HG03575 (cell line): ENCODE measurements at regions not wholly inside any gene's neighbourhood (a gene's known extent, or its start where the extent isn't known, plus 50 kb on each side); places are given as distances from the start of the nearest gene placed in this dataset.
"Not testable (repeated sequence)": the region's sequence is repeated elsewhere in the genome, so short reads cannot be mapped to it uniquely, and the experiment has no call there.

ENCODE experiments used
- ATAC-seq: cut with Tn5 transposase; IDR thresholded peaks from one replicate; pipeline ENCODE4 v1.9.1; 2021; ENCODE audit not compliant: unreplicated experiment, insufficient number of reproducible peaks, low FRiP score; ENCODE audit errors: extremely low read depth

DNA sequence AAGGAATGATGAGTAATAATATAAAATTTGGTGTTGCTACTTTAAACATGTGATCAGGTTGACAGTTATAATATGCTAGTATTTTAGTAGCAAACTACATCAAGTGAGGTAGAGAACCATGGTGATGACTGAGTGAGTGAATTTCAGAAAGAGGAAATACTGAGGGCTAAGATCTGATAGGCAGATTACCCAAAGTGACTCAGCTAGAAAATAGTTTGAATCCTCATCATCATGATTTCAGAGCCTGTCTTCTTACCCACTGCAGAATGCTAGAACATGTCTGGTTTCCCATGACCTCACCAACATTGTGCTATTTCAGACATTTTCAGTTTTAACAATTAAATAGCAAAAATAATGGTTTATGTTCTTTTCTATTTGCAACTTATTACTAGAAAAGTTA lies 602.1 kb downstream of the TAF11L14 start:
- ATAC-seq = no peak

DNA sequence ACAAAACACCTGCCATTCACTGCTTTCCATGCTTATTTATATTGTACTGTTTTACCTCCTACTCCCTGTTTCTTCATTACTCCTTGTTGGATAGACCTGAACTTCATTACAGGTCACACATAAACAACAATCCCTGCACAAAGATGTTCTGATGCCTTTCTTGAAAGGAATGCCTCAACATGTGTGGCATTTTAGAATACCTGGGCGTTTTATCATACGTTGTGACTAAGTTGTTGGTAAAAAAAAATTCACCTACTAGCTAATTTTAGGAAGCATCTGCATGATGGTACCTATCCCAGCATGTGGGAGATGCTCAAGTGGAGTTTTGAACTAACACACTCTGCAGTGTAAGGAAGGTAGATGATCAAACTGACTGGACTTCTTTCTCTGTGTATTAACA lies 604.1 kb downstream of the TAF11L14 start:
- no peak for ATAC-seq

DNA sequence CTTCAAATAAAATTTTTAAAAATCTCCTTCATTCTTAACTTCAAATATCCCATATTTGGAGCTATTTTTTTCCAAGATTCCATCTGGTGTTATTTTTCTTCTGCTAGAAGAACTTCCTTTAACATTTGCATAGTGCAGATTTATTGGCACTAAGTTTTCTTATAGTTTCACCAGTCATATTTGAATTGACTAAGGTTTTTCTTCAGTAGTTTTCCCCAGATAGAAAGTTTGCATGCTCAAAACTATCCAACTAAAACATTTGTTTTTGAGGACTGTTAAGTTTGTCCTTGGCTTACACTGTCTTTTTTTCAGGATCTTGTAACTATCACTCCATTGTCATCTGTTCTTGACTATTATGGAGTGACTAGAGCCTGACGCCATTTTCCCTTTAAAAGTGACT lies 606.7 kb downstream of the TAF11L14 start:
- ATAC-seq = no peak

DNA sequence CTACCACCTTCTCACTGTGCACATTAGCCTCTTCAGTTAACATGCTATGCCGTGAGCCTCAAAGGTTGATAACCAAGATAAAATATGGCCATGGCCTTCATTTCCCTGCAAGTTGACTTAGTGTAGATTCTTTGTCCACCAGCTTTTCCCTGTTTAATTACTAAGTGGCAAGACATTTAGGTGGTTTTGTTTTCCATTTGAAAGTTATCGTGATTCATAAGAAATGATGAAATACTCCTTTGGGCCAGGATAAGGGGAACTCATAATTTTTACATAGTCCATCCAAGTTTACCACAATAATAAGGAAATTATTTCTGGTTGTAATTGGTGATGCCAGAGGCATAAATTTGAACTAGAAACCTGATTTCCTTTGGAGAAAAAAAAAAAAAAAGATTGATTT lies 609.6 kb downstream of the TAF11L14 start:
- no peak for ATAC-seq

DNA sequence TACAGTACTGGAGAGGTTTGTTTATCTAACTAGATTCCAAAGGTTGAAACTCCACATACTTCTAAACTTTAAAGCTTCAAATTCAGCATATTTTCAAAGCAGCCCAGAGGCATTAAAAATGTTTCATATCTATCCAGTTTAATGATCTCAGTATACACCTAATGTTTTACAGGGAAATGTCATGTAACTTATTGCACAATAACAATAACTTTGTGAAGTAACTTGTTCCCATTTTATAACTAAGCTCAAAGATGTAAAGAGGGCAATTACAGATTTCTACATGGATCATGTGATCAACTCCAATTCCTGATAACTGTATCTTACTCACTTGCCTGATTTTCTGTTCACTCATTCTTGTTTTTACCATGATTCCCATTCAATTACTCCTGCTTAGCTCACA lies 610.0 kb downstream of the TAF11L14 start:
- no peak for ATAC-seq

DNA sequence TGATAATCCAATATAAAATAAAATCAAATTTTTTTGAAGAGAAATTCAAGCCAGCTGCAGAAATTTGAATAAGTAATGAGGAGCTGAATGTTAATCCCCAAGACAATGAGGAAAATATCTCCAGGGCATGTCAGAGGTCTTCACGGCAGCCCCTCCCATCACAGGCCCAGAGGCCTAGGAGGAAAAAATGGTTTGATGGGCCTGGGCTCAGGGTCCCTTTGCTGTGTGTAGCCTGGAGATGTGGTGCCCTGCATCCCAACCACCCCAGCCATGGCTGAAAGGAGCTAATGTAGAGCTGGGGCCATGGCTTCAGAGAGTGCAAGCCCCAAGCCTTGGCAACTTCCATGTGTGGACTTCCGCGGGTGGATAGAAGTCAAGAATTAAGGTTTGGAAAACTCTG lies 618.3 kb downstream of the TAF11L14 start:
- ATAC-seq = no peak

DNA sequence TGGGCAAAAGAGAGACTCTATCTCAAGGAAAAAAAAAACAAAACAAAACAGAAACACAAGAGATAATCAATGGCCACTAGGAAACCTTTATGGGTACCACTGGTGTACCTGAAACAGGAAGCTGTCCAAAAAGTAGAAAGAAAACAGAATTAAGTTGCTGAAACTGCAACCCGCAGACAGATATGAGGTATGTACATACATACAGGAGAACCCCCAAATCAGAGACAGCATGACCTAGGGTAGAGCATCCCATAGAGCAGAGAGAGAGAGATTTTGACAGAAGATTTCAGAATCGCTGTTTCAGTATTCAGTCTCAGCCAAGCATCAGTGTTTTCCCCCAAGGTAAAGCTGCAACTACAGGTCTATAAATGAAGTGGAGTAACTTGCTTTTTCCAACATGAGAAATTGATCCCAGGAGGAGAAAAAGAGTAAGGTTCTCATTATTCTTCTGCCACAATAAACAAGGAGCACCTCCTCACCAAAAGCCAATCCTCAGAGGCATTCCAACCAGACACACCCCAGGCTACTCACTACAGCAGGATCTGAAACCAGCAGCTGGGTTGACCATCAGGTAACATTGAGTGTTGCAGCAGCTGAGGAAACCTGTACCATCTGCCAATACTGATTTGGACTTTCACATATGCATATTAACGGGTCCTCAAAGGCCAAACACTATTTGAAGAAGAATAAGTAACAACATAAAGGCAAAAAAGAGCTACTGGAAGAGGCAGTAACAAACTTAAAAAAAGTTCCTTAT lies 630.0 kb downstream of the TAF11L14 start:
- ATAC-seq = no peak

DNA sequence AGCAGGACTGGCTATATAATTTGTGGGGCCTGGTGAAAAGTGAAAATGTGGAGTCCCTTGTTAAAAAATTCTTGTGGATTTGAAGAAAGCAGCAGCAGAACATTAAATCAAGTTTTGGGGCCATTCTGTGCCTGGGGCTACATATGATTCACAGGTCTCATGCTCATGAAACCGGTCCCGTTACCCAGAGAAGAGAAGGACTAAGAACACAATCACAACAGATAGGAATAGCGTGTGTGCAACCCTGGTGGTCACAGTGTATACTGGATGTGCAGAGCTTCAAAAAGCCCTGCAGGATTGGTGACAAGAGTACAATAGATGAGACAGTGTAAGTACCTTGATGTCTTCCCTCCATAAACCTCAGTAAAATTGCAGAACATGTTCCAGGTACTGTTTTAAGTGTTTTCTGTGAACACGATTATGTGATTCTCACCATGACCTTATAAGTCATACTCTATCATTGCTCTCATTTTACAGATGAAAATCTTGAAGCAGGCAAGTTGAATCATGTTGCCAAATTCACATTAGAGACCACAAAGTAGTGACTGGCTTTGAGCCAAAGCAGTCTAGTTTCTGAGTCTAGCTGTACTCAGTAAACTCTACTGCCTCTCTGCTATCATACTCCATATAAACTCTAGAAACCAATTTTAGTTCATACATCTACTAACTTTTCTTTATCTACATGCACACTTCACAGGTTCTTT lies 636.5 kb downstream of the TAF11L14 start:
- no peak for ATAC-seq

DNA sequence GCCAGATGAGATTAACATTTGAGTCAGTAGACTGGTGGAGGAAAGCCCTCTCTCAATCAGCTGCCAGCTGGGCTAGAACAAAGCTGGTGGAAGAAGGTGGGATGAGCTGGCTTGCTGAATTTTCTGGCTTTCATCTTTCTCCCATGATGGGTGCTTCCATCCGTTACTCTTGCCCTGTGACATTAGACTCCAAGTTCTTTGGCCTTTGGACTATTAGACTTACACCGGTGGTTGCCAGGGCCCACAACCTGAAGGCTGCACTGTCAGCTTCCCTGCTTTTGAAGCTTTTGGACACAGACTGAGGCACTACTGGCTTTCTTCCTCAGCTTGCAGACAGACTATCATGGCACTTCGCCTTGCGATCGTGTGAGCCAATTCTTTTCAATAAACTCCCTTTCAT lies 642.7 kb downstream of the TAF11L14 start:
- ATAC-seq = no peak

DNA sequence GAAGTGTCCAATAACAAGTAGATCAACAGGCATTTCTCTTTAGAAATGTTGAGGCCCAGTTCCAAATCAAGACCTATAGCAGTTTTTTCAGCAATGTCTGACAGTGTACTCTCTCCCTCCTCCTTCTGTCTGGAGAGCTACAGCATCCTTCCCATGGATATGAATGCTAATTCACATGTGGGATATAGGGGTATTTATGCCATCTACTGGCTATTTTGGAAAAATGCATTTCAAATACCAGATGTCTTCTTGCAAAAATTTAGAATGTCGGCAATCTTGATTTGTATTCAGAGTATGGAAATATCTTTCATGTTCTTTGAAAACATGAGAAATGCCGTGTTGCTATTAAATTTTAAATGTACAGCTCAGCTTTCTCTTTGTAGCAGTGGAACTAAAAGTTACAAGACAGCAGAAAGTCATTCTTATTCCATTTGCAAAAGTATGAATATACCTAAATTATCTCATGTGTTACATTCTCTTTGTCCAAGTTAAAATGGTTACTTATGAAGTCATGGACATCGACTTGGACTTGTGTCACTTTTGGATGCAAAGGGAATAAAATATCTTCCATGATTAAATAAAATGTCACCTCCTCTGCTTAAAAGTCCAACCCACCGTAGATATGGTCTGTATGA lies 647.8 kb downstream of the TAF11L14 start:
- ATAC-seq = no peak

DNA sequence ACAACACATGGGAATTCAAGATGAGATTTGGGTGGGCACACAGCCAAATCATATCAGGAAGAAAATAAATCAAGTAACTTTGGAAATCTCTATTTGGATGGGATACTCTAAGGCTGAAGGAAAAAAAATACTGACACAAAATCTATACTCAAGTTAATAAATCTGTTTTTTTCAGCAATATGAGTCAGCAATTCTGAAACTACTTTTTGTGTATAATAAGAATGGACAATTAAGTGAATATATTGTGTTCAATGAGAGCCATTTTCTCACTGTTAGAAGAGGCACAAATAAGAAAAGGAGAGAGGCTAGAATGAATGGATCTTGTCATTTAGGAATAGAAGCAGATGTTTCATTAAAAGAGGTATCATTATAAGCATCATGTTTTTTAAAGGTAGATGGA lies 651.0 kb downstream of the TAF11L14 start:
- ATAC-seq = no peak

DNA sequence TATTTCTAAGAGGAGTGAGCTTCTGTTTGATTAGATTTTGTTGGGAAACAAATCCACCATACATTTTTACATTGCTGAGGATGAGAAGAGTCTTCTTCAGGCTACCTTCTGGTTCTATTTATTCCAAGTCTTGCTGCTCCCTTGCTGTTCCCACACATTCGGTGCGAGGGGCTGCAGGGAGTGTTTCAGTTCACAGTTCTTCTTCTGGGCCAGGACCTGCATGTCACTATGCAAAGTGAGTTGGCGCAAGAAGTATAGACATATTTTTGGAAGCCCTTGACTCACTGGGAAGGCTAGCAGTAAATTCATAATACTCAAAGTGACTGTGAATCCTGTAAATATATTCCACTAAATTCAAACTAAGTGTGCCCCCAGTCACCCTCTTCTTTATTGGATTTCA lies 657.9 kb downstream of the TAF11L14 start:
- no peak for ATAC-seq

DNA sequence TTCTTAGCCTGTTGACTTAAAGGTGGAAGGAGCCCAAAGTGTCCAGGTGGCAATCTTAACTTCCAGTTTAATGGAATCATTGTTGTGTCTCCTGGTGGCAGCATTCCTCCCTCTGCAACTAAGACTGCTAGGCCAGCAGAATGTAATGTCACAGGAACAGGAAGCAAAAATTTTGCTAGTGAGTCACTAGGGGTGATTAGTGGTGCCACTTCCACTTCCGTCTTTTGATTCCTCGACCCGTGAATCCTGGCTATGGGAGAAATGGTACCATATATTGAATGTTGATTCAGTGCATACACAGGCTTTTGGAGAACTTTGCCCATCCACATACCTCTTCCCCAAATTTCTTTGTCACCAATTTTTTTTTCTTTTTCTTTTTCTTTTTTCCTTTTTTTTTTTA lies 661.4 kb downstream of the TAF11L14 start:
- not testable (repeated sequence) for ATAC-seq

DNA sequence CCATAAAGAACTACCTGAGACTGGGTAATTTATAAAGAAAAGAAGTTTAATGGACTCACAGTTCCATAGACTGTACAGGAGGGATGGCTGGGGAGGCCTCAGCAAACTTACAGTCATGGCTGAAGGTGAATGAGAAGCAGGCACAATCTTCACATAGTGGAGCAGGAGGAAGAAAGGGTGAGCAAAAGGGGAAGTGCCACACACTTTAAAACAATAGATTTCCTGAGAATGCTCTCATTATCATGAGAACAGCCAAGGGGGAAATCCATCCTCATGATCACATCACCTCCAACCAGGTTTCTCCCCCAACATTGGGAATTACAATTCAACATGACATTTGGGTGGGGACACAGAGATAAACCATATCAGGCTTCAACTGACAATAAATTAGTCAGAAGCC lies 664.9 kb downstream of the TAF11L14 start:
- no peak for ATAC-seq

DNA sequence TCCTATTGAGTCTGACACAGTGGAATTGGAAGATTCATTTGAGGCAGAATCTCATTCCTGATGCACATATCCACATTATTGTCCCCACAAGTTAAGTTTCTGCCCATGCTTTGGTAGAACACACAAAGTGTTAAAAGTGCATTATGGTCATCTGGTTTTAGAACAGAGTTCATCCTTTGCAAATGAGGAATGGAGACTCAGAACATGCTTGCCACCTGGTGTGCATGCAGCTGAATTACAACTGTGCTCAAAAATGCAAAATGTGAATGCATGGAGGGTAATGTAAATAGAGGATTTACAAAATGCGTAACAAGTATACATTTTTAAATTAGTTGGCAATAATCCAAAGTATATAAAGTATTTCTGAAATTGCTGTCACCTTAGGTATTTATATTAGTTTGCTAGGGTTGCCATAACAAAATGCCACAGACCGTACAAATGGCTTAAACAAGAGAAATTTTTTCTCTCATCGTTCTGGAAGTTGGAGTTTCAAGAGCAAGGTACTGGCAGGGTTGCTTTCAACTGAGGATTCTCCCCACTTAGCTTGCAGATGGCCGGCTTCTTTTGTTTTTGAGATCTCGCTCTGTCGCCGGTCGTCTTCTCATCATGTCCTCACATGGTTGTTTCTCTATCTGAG lies 671.1 kb downstream of the TAF11L14 start:
- no peak for ATAC-seq

DNA sequence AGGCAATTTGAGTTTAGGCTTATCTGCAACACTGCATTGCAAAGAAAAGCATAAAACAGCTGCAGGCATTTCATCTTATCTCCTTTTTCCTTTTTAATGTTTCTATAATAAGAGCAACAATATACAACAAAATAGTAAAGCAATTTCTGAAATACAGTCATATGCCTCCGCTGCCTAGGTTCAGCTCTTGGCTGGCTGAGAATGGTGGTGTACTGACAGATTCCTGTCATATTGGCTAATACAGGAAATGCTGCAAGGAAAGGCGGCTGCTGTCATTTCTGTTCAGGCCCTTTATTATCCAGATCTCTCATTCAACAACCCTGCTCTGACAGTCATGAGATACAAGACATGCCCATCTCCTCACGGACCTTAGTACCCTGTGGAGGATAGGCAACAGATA lies 677.0 kb downstream of the TAF11L14 start:
- no peak for ATAC-seq

DNA sequence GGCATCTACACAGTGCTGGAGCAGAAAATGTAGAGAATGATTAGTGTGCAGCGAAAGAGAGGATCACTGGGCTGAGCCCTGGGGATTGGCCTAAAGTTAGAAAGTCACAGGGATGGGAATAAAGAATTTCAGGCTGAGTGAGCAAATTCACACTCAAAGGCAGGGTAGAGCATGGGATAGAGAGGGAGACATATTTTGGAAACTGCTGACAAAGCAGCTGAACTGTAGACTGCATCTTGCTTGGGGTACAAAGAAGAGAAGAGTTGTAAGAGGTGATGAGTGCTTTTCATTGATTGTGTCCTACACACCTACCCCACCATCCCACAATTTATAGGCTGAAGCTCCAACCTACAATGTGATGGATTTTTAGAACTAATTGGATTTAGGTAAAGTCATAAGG lies 677.8 kb downstream of the TAF11L14 start:
- ATAC-seq = no peak

DNA sequence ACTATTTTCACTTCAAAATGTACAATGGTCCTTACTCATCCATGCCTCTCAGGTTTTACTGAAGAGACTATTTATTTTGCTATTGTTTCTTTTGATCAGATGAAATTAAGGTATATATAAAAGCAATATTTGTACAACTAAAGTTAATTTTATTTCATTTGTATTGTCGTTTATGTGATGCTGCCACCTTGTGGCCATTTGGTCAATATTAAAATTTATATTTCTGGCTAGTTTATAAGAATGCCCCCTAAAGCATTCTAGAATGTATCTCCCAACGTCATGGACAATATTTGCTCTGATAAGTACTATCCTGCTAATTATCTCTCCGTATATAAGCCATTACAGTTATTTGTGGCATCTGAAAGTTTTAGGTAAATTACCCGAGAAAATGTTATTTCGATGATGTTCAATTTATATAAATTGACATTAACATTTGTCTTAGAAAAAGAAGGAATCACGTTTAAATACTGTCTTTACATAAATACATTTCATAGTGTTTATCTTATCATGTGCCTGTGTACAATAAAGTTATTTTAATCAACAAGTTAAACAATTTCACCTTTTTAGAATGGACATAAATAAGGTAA lies 680.0 kb downstream of the TAF11L14 start:
- no peak for ATAC-seq

DNA sequence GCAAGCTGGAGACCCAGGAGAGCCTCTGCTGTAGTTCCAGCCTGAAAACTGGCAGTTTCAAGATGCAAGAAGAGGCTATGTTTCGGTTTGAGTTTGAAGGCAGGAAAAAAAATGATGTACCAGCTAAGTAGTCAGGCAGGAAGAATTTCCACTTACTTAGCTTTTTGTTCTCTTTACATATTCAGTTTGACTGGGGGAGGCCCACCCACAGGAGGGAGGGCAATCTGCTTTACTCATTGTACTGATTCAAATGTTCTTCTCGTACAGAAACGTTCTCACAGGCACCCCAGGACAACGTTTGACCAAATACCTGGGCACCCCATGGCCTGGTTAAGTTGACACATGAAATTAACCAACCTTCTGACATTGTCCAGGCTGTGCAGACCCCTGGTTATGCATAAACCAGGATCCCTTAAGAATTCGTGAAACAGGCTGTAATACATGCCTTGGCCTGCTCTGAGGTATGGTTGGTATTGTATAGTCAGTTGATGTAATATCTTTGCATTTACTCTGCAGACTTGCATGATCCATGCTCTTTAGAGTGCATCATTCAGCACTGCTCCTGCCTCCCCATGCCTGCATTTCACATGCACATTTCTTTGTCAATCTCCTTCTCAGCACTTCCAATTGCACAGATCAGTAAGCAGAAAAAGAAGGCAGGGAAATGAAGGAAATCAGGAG lies 687.1 kb downstream of the TAF11L14 start:
- ATAC-seq = no peak
